Tibial artery (tissue), 4 donors: ENCODE measurements at regions not wholly inside any gene's neighbourhood (a gene's known extent, or its start where the extent isn't known, plus 50 kb on each side); places are given as distances from the start of the nearest gene placed in this dataset.

ENCODE experiments used
- DNase-seq, 2 donors: peaks; one replicate each; pipeline ENCODE4 v3.0.0-alpha.2; 2019
- H3K27ac ChIP-seq, 2 donors: fragments of 200-600 bp; sonication (generic) in 1 of 2; 1 replicate in 1 of 2; 2 replicates in 1 of 2; pipeline ENCODE4 v1.5.1; 2018 to 2019; ENCODE audit warnings: mild to moderate bottlenecking in 1 of 2
- H3K27me3 ChIP-seq, 2 donors: fragments of 200-600 bp; sonication (generic) in 1 of 2; one replicate each; pipeline versions ENCODE4 v1.5.1 to v1.6.0; 2016 to 2019
- H3K36me3 ChIP-seq, 3 donors: fragments of 200-600 bp; sonication (generic) in 2 of 3; one replicate each; pipeline ENCODE4 v1.5.1; 2016 to 2019; ENCODE audit warnings: mild to moderate bottlenecking in 2 of 3
- H3K4me1 ChIP-seq, 4 donors: fragments of 200-600 bp; sonication (generic) in 2 of 4; 1 replicate in 3 of 4; 2 replicates in 1 of 4; pipeline ENCODE4 v1.5.1; 2016 to 2019
- H3K4me3 ChIP-seq, 2 donors: fragments of 200-600 bp; sonication (generic) in 1 of 2; 1 replicate in 1 of 2; 2 replicates in 1 of 2; pipeline ENCODE4 v1.5.1; 2018 to 2019; ENCODE audit warnings: mild to moderate bottlenecking in 2 of 2
- H3K9me3 ChIP-seq, 3 donors: fragments of 200-600 bp; sonication (generic) in 1 of 3; one replicate each; pipeline ENCODE4 v1.5.1; 2016 to 2019
- intact Hi-C: fragments of 100-400 bp; cut with DNase I; formaldehyde crosslinking; loops from one replicate; pipeline ENCODE4 v1.15.0; 2023; ENCODE audit warnings: low total_unique reads
- TF ChIP-seq, protein P1 (sequence below), 2 experiments: fragments of 200-600 bp in 1 of 2; fragments of 450-650 bp in 1 of 2; IDR thresholded peaks; one replicate each; pipeline ENCODE4 v1.5.1; 2017 to 2019; ENCODE audit warnings: antibody characterized with exemption in 2 of 2, mild to moderate bottlenecking in 1 of 2, moderate library complexity in 1 of 2

DNA sequence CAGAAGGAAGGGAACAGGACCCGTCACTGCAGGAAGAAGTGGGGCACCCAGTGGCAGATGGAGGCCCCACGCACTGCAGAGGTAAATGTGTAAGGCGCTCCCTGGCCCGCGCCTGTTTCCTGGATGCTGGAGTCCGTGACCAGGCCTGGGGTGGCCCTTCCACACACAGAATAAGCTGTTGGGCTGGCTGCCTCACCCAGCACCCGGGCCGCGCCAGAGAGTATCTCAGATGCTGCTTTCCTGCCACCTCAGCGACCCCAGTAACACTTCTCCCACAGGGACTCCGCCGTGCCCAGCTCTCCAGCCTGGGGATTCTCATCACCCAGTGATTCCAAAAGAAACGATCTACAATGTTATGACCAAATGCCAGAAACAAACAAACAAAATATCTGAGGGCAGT lies 1993.1 kb downstream of the TP53TG3F start:
- intact Hi-C loops: no loop called here
- no peak overlapping the region for H3K27ac ChIP-seq
- no peaks in the 10 kb centered on the region for H3K4me1 ChIP-seq
- TF ChIP-seq, protein P1, sequence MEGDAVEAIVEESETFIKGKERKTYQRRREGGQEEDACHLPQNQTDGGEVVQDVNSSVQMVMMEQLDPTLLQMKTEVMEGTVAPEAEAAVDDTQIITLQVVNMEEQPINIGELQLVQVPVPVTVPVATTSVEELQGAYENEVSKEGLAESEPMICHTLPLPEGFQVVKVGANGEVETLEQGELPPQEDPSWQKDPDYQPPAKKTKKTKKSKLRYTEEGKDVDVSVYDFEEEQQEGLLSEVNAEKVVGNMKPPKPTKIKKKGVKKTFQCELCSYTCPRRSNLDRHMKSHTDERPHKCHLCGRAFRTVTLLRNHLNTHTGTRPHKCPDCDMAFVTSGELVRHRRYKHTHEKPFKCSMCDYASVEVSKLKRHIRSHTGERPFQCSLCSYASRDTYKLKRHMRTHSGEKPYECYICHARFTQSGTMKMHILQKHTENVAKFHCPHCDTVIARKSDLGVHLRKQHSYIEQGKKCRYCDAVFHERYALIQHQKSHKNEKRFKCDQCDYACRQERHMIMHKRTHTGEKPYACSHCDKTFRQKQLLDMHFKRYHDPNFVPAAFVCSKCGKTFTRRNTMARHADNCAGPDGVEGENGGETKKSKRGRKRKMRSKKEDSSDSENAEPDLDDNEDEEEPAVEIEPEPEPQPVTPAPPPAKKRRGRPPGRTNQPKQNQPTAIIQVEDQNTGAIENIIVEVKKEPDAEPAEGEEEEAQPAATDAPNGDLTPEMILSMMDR (IDR thresholded peaks at IDR 0.05): no peak
- H3K27me3 ChIP-seq: no peaks in the 10 kb centered on the region
- H3K9me3 ChIP-seq: peaks cover 0 to 16% (median 5%) of the 10 kb centered on the region in 3 donors
- no peaks in the 10 kb centered on the region for H3K36me3 ChIP-seq
- no peak for DNase-seq
- H3K4me3 ChIP-seq: no peak overlapping the region

- no peak for DNase-seq
- TF ChIP-seq, protein P1 (IDR thresholded peaks at IDR 0.05): no peak
- no peaks in the 10 kb centered on the region for H3K27me3 ChIP-seq
Observed at GRCh38 chr16:35463358-35463757, 2003.9 kb downstream of the TP53TG3F start.

DNA sequence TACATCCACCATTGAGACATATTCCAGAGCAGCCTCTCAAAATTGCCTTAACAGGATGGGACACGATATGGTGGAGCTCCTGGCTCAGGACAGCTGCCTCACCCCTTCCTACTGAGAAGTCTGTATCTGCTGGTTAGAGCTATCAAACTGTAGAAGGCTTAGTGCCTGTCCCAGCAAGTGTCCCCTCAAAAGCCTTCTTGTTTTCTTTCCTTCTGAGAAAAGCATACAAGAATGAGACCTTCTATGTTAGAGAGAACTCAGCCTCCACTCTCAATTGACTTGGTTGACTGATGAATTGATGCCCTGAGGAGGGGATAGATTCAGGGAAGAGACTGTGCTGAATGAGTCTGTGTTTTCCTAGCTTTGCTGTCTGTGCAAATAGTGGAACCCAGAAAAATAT lies 2020.9 kb downstream of the TP53TG3F start:
- no peaks in the 10 kb centered on the region for H3K36me3 ChIP-seq
- no peak overlapping the region for H3K4me3 ChIP-seq
- no peaks in the 10 kb centered on the region for H3K27me3 ChIP-seq
- no peak overlapping the region for H3K27ac ChIP-seq
- intact Hi-C loops: no loop called here
- no peaks in the 10 kb centered on the region for H3K4me1 ChIP-seq
- TF ChIP-seq, protein P1 (IDR thresholded peaks at IDR 0.05): no peak
- no peaks in the 10 kb centered on the region for H3K9me3 ChIP-seq
- DNase-seq: no peak

More at GRCh38 chr16:35463358-35463757, 2003.9 kb downstream of the TP53TG3F start:
- H3K4me3 ChIP-seq: no peak overlapping the region
- H3K4me1 ChIP-seq: no peaks in the 10 kb centered on the region
- H3K36me3 ChIP-seq: no peaks in the 10 kb centered on the region
- H3K9me3 ChIP-seq: no peaks in the 10 kb centered on the region
- H3K27ac ChIP-seq: no peak overlapping the region
- intact Hi-C loops: no loop called here

DNA sequence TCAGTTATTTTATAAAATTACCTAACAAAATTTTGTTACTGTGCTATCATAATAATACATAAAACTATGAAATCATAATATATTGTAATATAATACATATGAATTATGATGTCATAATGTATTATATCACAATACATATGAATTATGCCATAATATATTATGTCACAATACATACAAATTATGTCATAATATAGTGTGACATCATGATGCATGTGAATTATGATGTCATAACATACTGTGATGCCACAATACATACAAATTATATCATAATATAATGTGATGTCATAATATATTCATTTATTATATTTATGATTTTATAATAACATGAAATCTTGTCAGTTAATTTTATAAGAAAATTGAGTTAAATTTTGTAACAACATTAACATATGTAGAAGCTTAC lies 2021.6 kb downstream of the TP53TG3F start:
- H3K9me3 ChIP-seq: peaks cover 0 to 5% (median 0%) of the 10 kb centered on the region in 3 donors
- no peak for DNase-seq
- H3K27me3 ChIP-seq: no peaks in the 10 kb centered on the region
- H3K36me3 ChIP-seq: no peaks in the 10 kb centered on the region
- no peak overlapping the region for H3K4me3 ChIP-seq
- no peaks in the 10 kb centered on the region for H3K4me1 ChIP-seq
- intact Hi-C loops: no loop called here
- TF ChIP-seq, protein P1 (IDR thresholded peaks at IDR 0.05): no peak
- no peak overlapping the region for H3K27ac ChIP-seq

DNA sequence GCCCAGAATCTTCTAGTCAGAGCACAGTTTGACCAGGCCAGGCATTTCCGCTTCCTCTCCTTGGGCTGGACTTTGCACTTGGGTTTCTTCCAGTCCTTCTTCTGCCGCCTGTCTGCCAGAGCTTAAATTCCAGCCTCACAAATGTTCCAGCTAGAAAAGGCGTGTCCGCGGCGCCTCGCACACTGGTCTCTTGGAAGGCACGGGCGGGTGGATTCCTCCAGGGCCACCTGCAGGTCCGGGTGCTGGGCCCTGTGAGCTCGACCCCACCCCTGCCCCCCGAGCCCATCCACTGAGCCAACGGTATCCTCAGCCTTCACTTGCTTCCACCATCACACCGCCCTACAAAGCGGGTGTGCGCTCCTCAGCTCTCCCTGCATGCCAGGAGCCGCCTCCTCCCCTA lies 2026.5 kb downstream of the TP53TG3F start:
- no peak for DNase-seq
- no peak overlapping the region for H3K4me3 ChIP-seq
- no peaks in the 10 kb centered on the region for H3K4me1 ChIP-seq
- peaks cover 0 to 5% (median 0%) of the 10 kb centered on the region in 3 donors for H3K9me3 ChIP-seq
- no peaks in the 10 kb centered on the region for H3K27me3 ChIP-seq
- intact Hi-C loops: no loop called here
- TF ChIP-seq, protein P1 (IDR thresholded peaks at IDR 0.05): no peak
- H3K36me3 ChIP-seq: no peaks in the 10 kb centered on the region
- no peak overlapping the region for H3K27ac ChIP-seq

DNA sequence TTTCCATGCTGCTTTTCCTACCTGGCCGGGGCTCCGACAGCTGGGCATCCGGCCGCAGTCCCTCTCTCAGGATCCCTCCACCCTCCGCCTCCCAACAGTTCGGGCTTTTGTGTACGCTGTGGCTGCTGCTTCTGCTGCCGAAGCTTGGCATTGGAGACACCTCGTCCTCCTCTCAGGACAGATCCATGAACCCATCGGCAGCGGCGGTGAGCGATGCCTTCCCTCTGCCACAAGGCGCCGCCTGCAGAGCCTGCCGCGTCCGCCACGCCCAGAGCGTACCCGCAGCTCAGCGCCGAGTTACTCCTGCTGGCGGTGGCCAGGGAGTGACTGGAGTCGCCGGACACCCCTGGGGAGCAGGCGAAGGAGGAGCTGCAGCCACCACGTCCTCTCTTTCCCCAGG lies 2032.8 kb downstream of the TP53TG3F start:
- H3K9me3 ChIP-seq: no peaks in the 10 kb centered on the region
- intact Hi-C loops: no loop called here
- no peaks in the 10 kb centered on the region for H3K36me3 ChIP-seq
- no peaks in the 10 kb centered on the region for H3K27me3 ChIP-seq
- no peaks in the 10 kb centered on the region for H3K4me1 ChIP-seq
- H3K4me3 ChIP-seq: no peak overlapping the region
- TF ChIP-seq, protein P1 (IDR thresholded peaks at IDR 0.05): no peak
- DNase-seq: no peak
- no peak overlapping the region for H3K27ac ChIP-seq
